ENCODE measurements at regions not wholly inside any gene's neighbourhood (a gene's known extent, or its start where the extent isn't known, plus 50 kb on each side); places are given as distances from the start of the nearest gene placed in this dataset.

GRCh38 chr20:24149175-24149574 lies 160.6 kb upstream of the GGTLC1 start:
- TF ChIP-seq, protein P1, sequence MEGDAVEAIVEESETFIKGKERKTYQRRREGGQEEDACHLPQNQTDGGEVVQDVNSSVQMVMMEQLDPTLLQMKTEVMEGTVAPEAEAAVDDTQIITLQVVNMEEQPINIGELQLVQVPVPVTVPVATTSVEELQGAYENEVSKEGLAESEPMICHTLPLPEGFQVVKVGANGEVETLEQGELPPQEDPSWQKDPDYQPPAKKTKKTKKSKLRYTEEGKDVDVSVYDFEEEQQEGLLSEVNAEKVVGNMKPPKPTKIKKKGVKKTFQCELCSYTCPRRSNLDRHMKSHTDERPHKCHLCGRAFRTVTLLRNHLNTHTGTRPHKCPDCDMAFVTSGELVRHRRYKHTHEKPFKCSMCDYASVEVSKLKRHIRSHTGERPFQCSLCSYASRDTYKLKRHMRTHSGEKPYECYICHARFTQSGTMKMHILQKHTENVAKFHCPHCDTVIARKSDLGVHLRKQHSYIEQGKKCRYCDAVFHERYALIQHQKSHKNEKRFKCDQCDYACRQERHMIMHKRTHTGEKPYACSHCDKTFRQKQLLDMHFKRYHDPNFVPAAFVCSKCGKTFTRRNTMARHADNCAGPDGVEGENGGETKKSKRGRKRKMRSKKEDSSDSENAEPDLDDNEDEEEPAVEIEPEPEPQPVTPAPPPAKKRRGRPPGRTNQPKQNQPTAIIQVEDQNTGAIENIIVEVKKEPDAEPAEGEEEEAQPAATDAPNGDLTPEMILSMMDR (IDR thresholded peaks at IDR 0.05): no peak
- TF ChIP-seq POLR2A (IDR thresholded peaks at IDR 0.05): no peak
